PFSK-1 (cell line): ENCODE measurements at regions not wholly inside any gene's neighbourhood (a gene's known extent, or its start where the extent isn't known, plus 50 kb on each side); places are given as distances from the start of the nearest gene placed in this dataset.

Experiments
- POLR2AphosphoS5 ChIP-seq: IDR thresholded peaks from 2 replicates; pipeline ENCODE4 v1.6.1; 2012; ENCODE audit warnings: low read depth, mild to moderate bottlenecking, control low read depth, low read length, moderate library complexity
- REST ChIP-seq, 2 experiments: IDR thresholded peaks; 2 replicates each; pipeline versions ENCODE4 v1.6.1 to v1.8.0; 2011 to 2012; ENCODE audit warnings: low read depth in 2 of 2, low read length in 2 of 2, control low read depth in 1 of 2, inconsistent platforms in 1 of 2, mild to moderate bottlenecking in 1 of 2, moderate library complexity in 1 of 2; ENCODE audit not compliant: insufficient read depth in 1 of 2
- TAF1 ChIP-seq: IDR thresholded peaks from 2 replicates; pipeline ENCODE4 v1.6.1; 2012; ENCODE audit warnings: low read length, control low read depth, borderline replicate concordance; ENCODE audit not compliant: insufficient read depth

- TF ChIP-seq TAF1, result no peak
- TF ChIP-seq REST (IDR thresholded peaks at IDR 0.05; ENCODE audit: insufficient read depth in 1 of 2, low read depth in 2 of 2, low read length in 2 of 2), result no peak
- TF ChIP-seq POLR2AphosphoS5, result no peak
Observed at GRCh38 chr11:115642660-115643059, 138.4 kb upstream of the CADM1 start.
